PC-3 (cell line): ENCODE measurements at regions not wholly inside any gene's neighbourhood (a gene's known extent, or its start where the extent isn't known, plus 50 kb on each side); places are given as distances from the start of the nearest gene placed in this dataset.

Source experiments
- ATAC-seq: fragments of 200-7000 bp; cut with Tn5 transposase; 2 replicates; pipeline ENCODE4 v1.9.1; 2020; ENCODE audit warnings: mild to moderate bottlenecking, moderate library complexity
- BruUV-seq: library from RNA; stranded (reverse); fragments of 400-500 nt; replicated peaks from 2 replicates; lab custom pipeline; 2021; lab: Mats Ljungman, UMichigan
- CTCF ChIA-PET: fragments of 300-600 bp; sonication (Branson Sonifier 250); formaldehyde crosslinking; loops from one replicate; lab custom pipeline; 2022; ENCODE audit warnings: antibody characterized with exemption; lab: Charles Lee
- POLR2A ChIA-PET: fragments of 300-600 bp; sonication (Branson Sonifier 250); formaldehyde crosslinking; loops from one replicate; lab custom pipeline; 2022; ENCODE audit warnings: antibody characterized with exemption; ENCODE audit not compliant: unreplicated experiment; lab: Charles Lee
- DNase-seq: peaks from one replicate; pipeline ENCODE4 v3.0.0-alpha.2; 2015
- H2AFZ ChIP-seq: fragments of 300-600 bp; sonication (generic); 2 replicates; pipeline ENCODE4 v1.6.0; 2016; ENCODE audit warnings: antibody characterized with exemption, low read length
- H3F3A ChIP-seq: fragments of 300-600 bp; sonication (generic); one replicate; pipeline ENCODE4 v1.6.0; 2017; ENCODE audit warnings: antibody characterized with exemption, low read length, control low read depth, mild to moderate bottlenecking; ENCODE audit not compliant: unreplicated experiment
- H3K27ac ChIP-seq: fragments of 300-600 bp; sonication (generic); 2 replicates; pipeline ENCODE4 v1.5.1; 2016; ENCODE audit warnings: mild to moderate bottlenecking, low read length
- H3K27me3 ChIP-seq: fragments of 300-600 bp; sonication (generic); 2 replicates; pipeline ENCODE4 v1.6.1; 2016; ENCODE audit warnings: low read length, mixed read lengths
- H3K36me3 ChIP-seq: fragments of 300-600 bp; sonication (generic); 2 replicates; pipeline ENCODE4 v1.6.1; 2016; ENCODE audit warnings: low read depth, mixed run types, low read length, mixed read lengths
- H3K4me1 ChIP-seq: fragments of 300-600 bp; sonication (generic); 2 replicates; pipeline ENCODE4 v1.5.1; 2016; ENCODE audit warnings: low read length; ENCODE audit not compliant: insufficient read depth
- H3K4me2 ChIP-seq: fragments of 300-600 bp; sonication (generic); 2 replicates; pipeline ENCODE4 v1.6.0; 2016; ENCODE audit warnings: low read length
- H3K4me3 ChIP-seq: fragments of 300-600 bp; sonication (generic); 2 replicates; pipeline ENCODE4 v1.5.1; 2016; ENCODE audit warnings: mild to moderate bottlenecking, low read length, mixed read lengths
- H3K79me2 ChIP-seq: fragments of 300-600 bp; sonication (generic); 2 replicates; pipeline ENCODE4 v1.6.1; 2017; ENCODE audit warnings: low read length, mixed read lengths
- H3K9ac ChIP-seq: fragments of 300-600 bp; sonication (generic); 2 replicates; pipeline ENCODE4 v1.6.0; 2016; ENCODE audit warnings: mild to moderate bottlenecking, low read length
- H3K9me2 ChIP-seq: fragments of 300-600 bp; sonication (generic); replicated peaks from 2 replicates; pipeline ENCODE4 v1.6.1; 2016; ENCODE audit warnings: mixed run types, low read length, mixed read lengths
- H3K9me3 ChIP-seq: fragments of 300-600 bp; sonication (generic); 2 replicates; pipeline ENCODE4 v1.6.1; 2016; ENCODE audit warnings: low read length, mixed read lengths
- H4K20me1 ChIP-seq: fragments of 300-600 bp; sonication (generic); 2 replicates; pipeline ENCODE4 v1.6.1; 2016; ENCODE audit warnings: low read length, mixed read lengths
- EZH2 ChIP-seq: fragments of 300-600 bp; sonication (generic); IDR thresholded peaks from one replicate; pipeline ENCODE4 v1.6.1; 2017; ENCODE audit warnings: antibody characterized with exemption, mild to moderate bottlenecking, low read length; ENCODE audit not compliant: unreplicated experiment
- EZH2phosphoT487 ChIP-seq: fragments of 300-600 bp; sonication (generic); IDR thresholded peaks from 2 replicates; pipeline ENCODE4 v1.6.1; 2018; ENCODE audit warnings: mild to moderate bottlenecking, antibody characterized with exemption, low read length, borderline replicate concordance
- intact Hi-C: fragments of 100-400 bp; cut with micrococcal nuclease; formaldehyde crosslinking; loops from 2 replicates; pipeline ENCODE4 v1.9.0; 2023
- TF ChIP-seq, protein P1 (sequence below): fragments of 300-600 bp; sonication (generic); conservative IDR thresholded peaks from 2 replicates; pipeline ENCODE4 v1.5.1; 2017; ENCODE audit warnings: antibody characterized with exemption, low read depth, mild to moderate bottlenecking, low read length

DNA sequence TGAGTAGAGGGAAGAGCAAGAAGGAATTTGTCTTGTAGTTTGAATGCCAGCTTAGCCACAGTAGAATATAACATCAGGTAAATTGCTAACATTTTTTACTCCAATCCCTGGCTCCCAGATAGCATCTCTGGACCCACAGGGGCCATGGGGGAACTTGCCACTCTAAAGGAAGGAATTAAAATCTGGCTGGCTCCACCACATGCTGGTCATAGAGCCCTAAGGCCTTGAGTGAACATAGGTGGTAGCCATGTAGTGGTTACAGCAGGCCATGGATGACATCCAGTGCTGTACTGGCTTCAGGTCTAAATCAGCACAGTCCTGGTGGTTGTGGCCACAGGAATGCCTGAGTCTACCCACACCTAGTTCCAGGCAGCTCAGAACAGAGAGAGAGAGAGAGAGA lies 109.9 kb upstream of the RGMB start:
- CTCF ChIA-PET: no interaction called here
- DNase-seq: no peak
- Histone ChIP-seq H3K4me3 (no peak overlapping the region), H3K27me3 (no peaks in the 10 kb centered on the region), H3K79me2 (no peaks in the 10 kb centered on the region), H3K9me3 (no peaks in the 10 kb centered on the region), H3K9me2 (no peaks in the 10 kb centered on the region; the same call in 1 of the 2 replicates), H4K20me1 (no peaks in the 10 kb centered on the region), H3K36me3 (no peaks in the 10 kb centered on the region), H3K4me1 (no peaks in the 10 kb centered on the region), H3K9ac (no peak overlapping the region), H3K4me2 (no peak overlapping the region), H2AFZ (no peak overlapping the region), H3F3A (no peaks in the 10 kb centered on the region), H3K27ac (no peak overlapping the region)
- TF ChIP-seq EZH2phosphoT487 (no peak), EZH2 (no peak)
- TF ChIP-seq, protein P1, sequence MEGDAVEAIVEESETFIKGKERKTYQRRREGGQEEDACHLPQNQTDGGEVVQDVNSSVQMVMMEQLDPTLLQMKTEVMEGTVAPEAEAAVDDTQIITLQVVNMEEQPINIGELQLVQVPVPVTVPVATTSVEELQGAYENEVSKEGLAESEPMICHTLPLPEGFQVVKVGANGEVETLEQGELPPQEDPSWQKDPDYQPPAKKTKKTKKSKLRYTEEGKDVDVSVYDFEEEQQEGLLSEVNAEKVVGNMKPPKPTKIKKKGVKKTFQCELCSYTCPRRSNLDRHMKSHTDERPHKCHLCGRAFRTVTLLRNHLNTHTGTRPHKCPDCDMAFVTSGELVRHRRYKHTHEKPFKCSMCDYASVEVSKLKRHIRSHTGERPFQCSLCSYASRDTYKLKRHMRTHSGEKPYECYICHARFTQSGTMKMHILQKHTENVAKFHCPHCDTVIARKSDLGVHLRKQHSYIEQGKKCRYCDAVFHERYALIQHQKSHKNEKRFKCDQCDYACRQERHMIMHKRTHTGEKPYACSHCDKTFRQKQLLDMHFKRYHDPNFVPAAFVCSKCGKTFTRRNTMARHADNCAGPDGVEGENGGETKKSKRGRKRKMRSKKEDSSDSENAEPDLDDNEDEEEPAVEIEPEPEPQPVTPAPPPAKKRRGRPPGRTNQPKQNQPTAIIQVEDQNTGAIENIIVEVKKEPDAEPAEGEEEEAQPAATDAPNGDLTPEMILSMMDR: no peak
- intact Hi-C loops: no loop called here
- POLR2A ChIA-PET: no interaction called here
- ATAC-seq: no peak
- no TSS peak for BruUV-seq

DNA sequence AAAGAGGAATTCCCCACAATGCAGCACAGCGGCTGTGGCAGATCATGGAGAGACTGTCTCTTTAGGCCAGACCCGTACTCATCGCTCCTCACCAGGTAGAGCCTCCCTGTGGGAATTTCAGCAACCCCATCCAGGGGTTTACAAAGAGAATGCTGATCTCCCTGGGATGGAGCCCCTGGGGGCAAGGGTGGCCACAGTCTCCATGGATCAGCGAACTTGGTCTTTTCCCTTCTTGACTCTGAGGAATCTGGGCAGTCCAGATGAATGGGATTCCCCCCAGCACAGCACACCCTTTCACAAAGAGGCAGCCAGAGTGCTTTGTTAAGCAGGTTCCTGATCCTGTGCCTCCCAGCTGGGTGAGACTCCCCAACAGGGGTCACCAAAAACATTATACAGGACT lies 108.7 kb upstream of the RGMB start:
- BruUV-seq: no TSS peak
- Histone ChIP-seq H3K27me3 (no peaks in the 10 kb centered on the region), H3K4me3 (no peak overlapping the region), H3F3A (no peaks in the 10 kb centered on the region), H3K4me1 (no peaks in the 10 kb centered on the region), H3K9me3 (no peaks in the 10 kb centered on the region), H3K9ac (no peak overlapping the region), H3K9me2 (no peaks in the 10 kb centered on the region; the same call in 1 of the 2 replicates), H3K4me2 (no peak overlapping the region), H3K79me2 (no peaks in the 10 kb centered on the region), H2AFZ (no peak overlapping the region), H4K20me1 (no peaks in the 10 kb centered on the region), H3K27ac (no peak overlapping the region), H3K36me3 (no peaks in the 10 kb centered on the region)
- CTCF ChIA-PET: no interaction called here
- peak; percentile 51; the same call in 1 of the 2 replicates for ATAC-seq
- POLR2A ChIA-PET: no interaction called here
- intact Hi-C loops: no loop called here
- no peak for TF ChIP-seq EZH2phosphoT487
- TF ChIP-seq EZH2: no peak
- TF ChIP-seq, protein P1: no peak
- no peak for DNase-seq

DNA sequence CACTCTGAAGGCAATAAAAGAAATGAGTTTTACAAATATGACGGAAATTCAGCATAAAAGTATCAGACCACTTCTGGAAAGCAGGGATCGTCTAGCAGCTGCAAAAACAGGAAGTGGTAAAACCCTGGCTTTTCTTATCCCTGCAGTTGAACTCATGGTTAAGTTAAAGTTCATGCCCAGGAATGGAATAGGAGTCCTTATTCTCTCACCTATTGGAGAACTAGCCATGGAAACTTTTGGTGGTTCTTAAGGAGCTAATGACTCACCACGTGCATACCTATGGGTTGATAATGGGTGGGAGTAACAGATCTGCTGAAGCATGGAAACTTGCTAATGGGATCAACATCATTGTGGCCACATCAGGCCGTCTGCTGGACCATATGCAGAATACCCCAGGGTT lies 93.5 kb upstream of the RGMB start:
- H3K79me2 ChIP-seq: no peaks in the 10 kb centered on the region
- H4K20me1 ChIP-seq: no peaks in the 10 kb centered on the region
- no peaks in the 10 kb centered on the region for H3K27me3 ChIP-seq
- no peak overlapping the region for H2AFZ ChIP-seq
- no TSS peak for BruUV-seq
- no peak overlapping the region for H3K4me2 ChIP-seq
- no peaks in the 10 kb centered on the region for H3K36me3 ChIP-seq
- no peaks in the 10 kb centered on the region for H3F3A ChIP-seq
- intact Hi-C loops: no loop called here
- H3K9ac ChIP-seq: no peak overlapping the region
- DNase-seq (no peak), ATAC-seq (no peak)
- no peak for TF ChIP-seq EZH2phosphoT487
- TF ChIP-seq, protein P1: no peak
- TF ChIP-seq EZH2: no peak
- POLR2A ChIA-PET: no interaction called here
- no peaks in the 10 kb centered on the region for H3K9me2 ChIP-seq
- 0 out of 2 replicates have a peak, but pooled peaks cover under 1% of the 10 kb centered on the region for H3K9me3 ChIP-seq
- no peak overlapping the region for H3K27ac ChIP-seq
- H3K4me3 ChIP-seq: no peak overlapping the region
- H3K4me1 ChIP-seq: no peaks in the 10 kb centered on the region
- CTCF ChIA-PET: no interaction called here
